ENCODE measurements at regions not wholly inside any gene's neighbourhood (a gene's known extent, or its start where the extent isn't known, plus 50 kb on each side); places are given as distances from the start of the nearest gene placed in this dataset.

DNA sequence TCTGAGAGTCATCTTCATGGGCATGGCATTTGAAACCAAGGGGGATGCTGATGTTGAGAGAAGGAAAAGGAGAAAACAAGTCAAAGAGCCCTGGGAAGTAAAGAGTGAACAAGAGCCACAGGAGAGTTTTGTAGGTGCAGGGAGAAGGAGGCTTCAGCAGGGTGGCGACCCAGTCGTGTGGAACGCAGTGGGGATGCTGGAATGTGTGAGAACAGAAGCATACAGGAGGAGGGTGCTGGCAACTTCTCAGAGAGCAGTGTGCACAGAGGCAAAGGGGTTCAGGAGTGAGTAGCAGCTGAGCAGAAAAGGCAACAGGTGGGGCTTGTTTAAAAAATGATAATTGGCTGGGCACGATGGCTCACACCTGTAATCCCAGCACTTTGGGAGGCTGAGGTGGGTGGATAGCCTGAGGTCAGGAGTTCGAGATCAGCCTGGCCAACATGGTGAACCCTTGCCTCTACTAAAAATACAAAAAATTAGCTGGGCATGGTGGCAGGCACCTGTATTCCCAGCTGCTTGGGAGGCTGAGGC is 75.8 kb upstream of the PLET1 start:
- H3K4me1 Mint-ChIP-seq: no peaks in the 10 kb centered on the region
- peaks cover 3% of the 10 kb centered on the region for H3K27me3 Mint-ChIP-seq (ENCODE audit: low read depth)
- TF ChIP-seq, protein P1, sequence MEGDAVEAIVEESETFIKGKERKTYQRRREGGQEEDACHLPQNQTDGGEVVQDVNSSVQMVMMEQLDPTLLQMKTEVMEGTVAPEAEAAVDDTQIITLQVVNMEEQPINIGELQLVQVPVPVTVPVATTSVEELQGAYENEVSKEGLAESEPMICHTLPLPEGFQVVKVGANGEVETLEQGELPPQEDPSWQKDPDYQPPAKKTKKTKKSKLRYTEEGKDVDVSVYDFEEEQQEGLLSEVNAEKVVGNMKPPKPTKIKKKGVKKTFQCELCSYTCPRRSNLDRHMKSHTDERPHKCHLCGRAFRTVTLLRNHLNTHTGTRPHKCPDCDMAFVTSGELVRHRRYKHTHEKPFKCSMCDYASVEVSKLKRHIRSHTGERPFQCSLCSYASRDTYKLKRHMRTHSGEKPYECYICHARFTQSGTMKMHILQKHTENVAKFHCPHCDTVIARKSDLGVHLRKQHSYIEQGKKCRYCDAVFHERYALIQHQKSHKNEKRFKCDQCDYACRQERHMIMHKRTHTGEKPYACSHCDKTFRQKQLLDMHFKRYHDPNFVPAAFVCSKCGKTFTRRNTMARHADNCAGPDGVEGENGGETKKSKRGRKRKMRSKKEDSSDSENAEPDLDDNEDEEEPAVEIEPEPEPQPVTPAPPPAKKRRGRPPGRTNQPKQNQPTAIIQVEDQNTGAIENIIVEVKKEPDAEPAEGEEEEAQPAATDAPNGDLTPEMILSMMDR (conservative IDR thresholded peaks at IDR 0.05): no peak
- DNase-seq (ENCODE audit: low read depth, low spot score): no peak
- H3K27ac Mint-ChIP-seq (ENCODE audit: unreplicated experiment): no peak overlapping the region
- no peaks in the 10 kb centered on the region for H3K36me3 Mint-ChIP-seq (ENCODE audit: low read depth)
- H3K9me3 Mint-ChIP-seq: no peaks in the 10 kb centered on the region
- H3K4me3 Mint-ChIP-seq: no peak overlapping the region

DNA sequence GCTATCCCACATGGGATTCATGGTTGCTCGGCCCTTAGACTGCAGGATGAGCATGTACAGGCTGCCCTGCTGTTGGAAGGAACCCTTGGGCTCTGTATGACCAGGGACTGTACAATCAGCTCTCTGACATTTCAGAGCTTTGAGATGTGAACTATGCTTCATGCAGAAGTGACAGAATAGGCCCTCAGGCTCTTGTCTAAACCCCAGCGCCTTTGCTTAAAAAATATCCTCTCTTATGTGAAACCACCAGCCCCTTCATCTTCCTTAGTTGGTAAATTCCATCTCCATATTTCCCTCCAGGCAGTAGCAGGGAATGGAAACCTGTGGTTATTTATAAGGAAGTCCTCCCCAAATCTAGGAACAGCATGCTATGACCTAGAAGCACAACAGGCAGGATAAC is 78.9 kb upstream of the PLET1 start:
- Mint-ChIP-seq H3K9me3 (no peaks in the 10 kb centered on the region), H3K4me1 (no peaks in the 10 kb centered on the region), H3K4me3 (no peak overlapping the region), H3K27me3 (ENCODE audit: low read depth) (peaks cover 3% of the 10 kb centered on the region), H3K36me3 (ENCODE audit: low read depth) (no peaks in the 10 kb centered on the region), H3K27ac (ENCODE audit: unreplicated experiment) (no peak overlapping the region)
- no peak for DNase-seq (ENCODE audit: low read depth, low spot score)
- TF ChIP-seq, protein P1 (conservative IDR thresholded peaks at IDR 0.05): no peak

DNA sequence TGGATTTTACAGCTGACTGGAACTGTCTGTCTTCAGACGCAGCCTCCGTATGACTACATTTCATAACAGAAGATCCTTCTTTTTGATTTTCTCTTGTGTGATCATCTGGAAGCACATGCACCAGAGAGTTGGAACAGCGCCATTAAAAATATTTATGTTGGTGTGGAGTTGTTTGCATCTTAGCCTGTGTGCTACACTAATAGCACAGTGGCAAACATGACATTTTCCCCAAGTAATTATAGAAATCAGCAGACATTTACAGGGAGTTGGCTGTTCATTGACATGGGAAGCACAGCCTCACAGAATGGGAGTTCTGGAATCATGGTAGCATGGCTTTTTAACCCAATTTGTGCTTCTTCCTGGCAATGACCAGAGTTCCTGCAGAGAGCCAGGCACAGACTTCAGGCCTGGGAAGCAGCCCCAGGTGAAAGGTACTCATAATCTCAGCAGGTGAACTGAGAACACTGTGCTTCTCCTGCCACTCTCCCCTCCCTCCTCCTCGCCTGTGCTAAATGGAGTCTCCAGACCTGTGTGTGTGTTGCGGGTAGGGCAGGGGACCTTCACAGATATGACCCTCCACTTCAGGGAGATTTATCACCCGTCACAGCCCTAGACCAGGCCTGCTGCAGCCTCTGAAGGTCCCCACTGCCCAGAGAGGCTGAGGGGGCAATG is 82.8 kb upstream of the PLET1 start:
- no peaks in the 10 kb centered on the region for H3K4me1 Mint-ChIP-seq
- no peak overlapping the region for H3K27ac Mint-ChIP-seq (ENCODE audit: unreplicated experiment)
- TF ChIP-seq, protein P1 (conservative IDR thresholded peaks at IDR 0.05): no peak
- H3K4me3 Mint-ChIP-seq: no peak overlapping the region
- no peaks in the 10 kb centered on the region for H3K36me3 Mint-ChIP-seq (ENCODE audit: low read depth)
- no peaks in the 10 kb centered on the region for H3K9me3 Mint-ChIP-seq
- no peaks in the 10 kb centered on the region for H3K27me3 Mint-ChIP-seq (ENCODE audit: low read depth)
- no peak for DNase-seq (ENCODE audit: low read depth, low spot score)

DNA sequence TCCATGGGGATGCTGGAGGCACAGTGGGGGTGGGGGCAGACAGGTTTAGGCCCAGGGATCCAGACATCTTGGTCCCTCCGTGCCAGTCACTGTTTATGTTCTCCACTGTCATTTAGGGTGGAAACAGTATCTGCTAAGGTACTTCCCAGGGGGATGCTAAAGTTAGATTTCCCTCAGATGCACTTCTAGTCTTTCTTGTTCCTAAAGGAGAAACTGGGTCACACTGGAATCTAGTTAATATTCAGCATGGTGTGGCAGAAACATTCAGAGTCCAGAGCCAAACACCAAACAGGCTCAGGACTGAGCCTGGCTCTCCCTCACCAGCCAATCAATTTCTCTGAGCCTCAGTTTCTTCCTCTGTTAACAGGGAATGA is 83.4 kb upstream of the PLET1 start:
- no peak for DNase-seq (ENCODE audit: low read depth, low spot score)
- Mint-ChIP-seq H3K36me3 (ENCODE audit: low read depth) (no peaks in the 10 kb centered on the region), H3K27ac (ENCODE audit: unreplicated experiment) (no peak overlapping the region), H3K9me3 (no peaks in the 10 kb centered on the region), H3K4me1 (no peaks in the 10 kb centered on the region), H3K4me3 (no peak overlapping the region), H3K27me3 (ENCODE audit: low read depth) (no peaks in the 10 kb centered on the region)
- TF ChIP-seq, protein P1 (conservative IDR thresholded peaks at IDR 0.05): no peak

DNA sequence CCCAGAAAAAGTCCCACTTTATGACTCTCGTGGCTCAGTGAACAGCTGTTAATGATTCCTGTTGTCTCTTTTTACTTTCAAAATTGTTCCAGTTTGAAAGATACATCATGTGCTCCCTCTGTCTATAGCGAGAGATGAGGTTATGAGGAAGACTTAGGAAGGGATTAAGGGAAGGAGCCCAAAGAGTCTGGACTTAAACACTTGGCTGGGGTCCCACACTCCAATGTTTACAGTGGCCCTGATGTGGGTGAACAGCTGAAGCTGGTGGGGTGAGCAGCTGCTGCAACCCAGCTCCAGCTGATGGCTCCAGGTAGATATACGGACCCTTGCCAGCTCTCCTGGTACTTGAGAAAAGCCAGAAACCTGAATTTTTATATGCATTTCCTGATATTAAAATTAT is 84.5 kb upstream of the PLET1 start:
- no peak for DNase-seq (ENCODE audit: low read depth, low spot score)
- Mint-ChIP-seq H3K27ac (ENCODE audit: unreplicated experiment) (no peak overlapping the region), H3K27me3 (ENCODE audit: low read depth) (peaks cover 3% of the 10 kb centered on the region), H3K36me3 (ENCODE audit: low read depth) (no peaks in the 10 kb centered on the region), H3K4me3 (no peak overlapping the region), H3K9me3 (no peaks in the 10 kb centered on the region), H3K4me1 (no peaks in the 10 kb centered on the region)
- TF ChIP-seq, protein P1 (conservative IDR thresholded peaks at IDR 0.05): no peak

All from neural crest cell (in vitro differentiated cells).